H54 (cell line): ENCODE measurements at regions not wholly inside any gene's neighbourhood (a gene's known extent, or its start where the extent isn't known, plus 50 kb on each side); places are given as distances from the start of the nearest gene placed in this dataset.

ENCODE experiments used
- DNase-seq: peaks from one replicate; pipeline ENCODE4 v3.0.0; 2011; ENCODE audit warnings: low spot score, mixed read lengths; ENCODE audit not compliant: insufficient read length
- FAIRE-seq: peaks from 3 replicates; lab custom pipeline; 2011; peaks lifted over from hg19 to GRCh38; lab: Jason Lieb, UNC
- POLR2A ChIP-seq: IDR thresholded peaks from 2 replicates; pipeline ENCODE4 v1.6.1; 2011; ENCODE audit warnings: low read depth, mild to moderate bottlenecking, low read length

GRCh38 chr2:172213116-172213860 lies 110.6 kb upstream of the DLX2 start:
- no peak for TF ChIP-seq POLR2A
- FAIRE-seq = no peak
- no peak for DNase-seq

DNA sequence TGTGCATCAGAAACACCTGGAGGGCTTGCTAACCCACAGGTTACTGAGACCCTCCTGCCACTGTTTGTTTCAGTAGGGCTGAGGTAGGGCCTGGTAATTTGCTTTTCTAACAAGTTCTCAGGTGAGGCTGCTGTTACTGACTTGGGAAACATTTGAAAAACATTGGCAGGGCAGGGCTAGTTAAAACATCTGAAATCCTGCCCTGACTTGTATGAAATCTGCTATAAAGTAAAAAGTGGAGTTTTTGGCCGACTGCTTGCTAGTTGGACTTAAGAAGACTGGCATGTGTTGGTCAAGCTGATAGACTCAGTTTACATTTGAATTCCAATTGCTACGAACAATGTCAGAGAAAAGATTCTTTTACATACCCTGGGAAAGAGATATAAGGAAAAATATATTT lies 111.6 kb upstream of the DLX2 start:
- no peak for FAIRE-seq
- no peak for TF ChIP-seq POLR2A
- no peak for DNase-seq

DNA sequence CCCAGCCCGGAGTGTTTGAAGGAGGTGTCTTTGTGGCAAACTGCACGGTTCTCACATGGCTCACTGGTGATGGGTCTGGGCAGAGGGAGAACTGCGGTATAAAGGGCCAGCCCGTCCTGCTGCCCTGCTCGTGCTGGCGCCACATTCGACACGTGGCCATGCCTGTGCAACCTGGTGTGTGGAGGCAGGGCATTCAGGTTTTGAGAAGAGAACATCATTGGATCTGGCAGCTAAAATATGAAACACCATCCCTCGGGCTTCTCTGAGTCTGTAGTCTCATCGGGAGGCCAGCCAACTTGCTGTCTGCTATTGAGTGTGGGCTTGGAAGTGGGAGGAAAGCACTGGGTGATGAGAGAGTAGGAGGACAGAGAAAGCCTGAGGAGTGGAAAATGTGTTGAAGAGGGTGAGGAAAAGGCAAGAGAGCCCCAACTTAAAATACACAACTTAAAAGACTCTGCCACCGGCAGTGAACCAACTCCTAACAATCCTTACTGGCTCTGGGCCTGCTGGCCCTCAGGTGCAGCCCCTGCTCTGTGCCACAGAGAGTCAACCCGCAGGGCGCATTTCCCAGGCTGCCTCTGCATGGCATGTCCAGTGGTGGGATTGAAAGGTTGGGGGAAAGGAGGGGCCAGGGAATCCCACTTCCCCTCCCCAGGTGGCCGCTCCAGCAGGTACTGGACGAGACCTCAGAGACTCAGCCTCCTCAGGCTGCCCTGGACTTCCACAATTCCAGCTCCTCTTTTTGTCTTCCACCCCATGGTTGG lies 112.7 kb upstream of the DLX2 start:
- FAIRE-seq (no peak), DNase-seq (no peak)
- no peak for TF ChIP-seq POLR2A

GRCh38 chr2:172215936-172216335 lies 113.2 kb upstream of the DLX2 start:
- no peak for TF ChIP-seq POLR2A

DNA sequence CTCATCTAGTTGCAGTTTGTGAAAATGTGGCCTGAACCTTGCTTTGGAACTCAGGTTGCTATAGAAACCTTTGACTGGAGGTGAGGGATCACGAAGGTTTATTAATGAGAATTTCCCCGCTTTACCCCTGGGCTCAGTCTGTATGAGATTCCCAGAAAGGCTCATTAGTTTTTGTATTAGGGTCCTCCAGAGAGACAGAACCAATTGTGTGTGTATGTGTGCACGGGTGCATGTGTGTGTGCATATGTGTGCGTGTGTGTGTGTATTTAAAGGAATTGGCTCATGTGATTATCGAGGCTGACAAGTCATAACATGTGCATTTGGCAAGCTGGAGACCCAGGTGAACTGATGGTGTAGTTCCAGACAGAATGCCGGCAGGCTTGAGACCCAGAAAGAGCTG lies 113.8 kb upstream of the DLX2 start:
- FAIRE-seq (no peak), DNase-seq (no peak)
- no peak for TF ChIP-seq POLR2A

More at GRCh38 chr2:172215936-172216335, 113.2 kb upstream of the DLX2 start:
- DNase-seq (no peak), FAIRE-seq (no peak)

- DNase-seq (no peak), FAIRE-seq (no peak)
- no peak for TF ChIP-seq POLR2A
Observed at GRCh38 chr2:172219201-172219600, 116.5 kb upstream of the DLX2 start.

DNA sequence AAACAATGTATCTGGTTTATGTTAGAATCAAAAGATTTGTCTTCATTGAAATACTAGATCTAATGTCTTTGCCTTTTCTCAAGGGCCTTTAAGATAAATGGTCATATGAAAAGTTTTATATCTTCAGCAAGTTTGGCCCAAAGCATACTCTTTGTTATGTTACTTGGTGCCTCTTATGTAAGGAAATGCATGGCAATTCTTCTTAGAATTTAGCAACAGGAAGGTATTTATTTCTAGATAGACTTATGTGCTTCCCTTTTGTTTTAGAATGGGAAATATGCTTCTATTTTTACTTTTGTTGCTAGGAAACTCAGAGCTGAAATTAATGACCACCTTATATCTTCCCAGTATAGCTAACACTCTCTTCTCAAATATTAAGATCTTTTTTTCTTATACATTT lies 117.4 kb upstream of the DLX2 start:
- no peak for TF ChIP-seq POLR2A
- no peak for FAIRE-seq
- no peak for DNase-seq

GRCh38 chr2:172223601-172224054 lies 120.9 kb upstream of the DLX2 start:
- no peak for FAIRE-seq
- TF ChIP-seq POLR2A = no peak

GRCh38 chr2:172225786-172226185 lies 123.1 kb upstream of the DLX2 start:
- no peak for TF ChIP-seq POLR2A
- FAIRE-seq (no peak), DNase-seq (no peak)

More at GRCh38 chr2:172223601-172224054, 120.9 kb upstream of the DLX2 start:
- DNase-seq = no peak

DNA sequence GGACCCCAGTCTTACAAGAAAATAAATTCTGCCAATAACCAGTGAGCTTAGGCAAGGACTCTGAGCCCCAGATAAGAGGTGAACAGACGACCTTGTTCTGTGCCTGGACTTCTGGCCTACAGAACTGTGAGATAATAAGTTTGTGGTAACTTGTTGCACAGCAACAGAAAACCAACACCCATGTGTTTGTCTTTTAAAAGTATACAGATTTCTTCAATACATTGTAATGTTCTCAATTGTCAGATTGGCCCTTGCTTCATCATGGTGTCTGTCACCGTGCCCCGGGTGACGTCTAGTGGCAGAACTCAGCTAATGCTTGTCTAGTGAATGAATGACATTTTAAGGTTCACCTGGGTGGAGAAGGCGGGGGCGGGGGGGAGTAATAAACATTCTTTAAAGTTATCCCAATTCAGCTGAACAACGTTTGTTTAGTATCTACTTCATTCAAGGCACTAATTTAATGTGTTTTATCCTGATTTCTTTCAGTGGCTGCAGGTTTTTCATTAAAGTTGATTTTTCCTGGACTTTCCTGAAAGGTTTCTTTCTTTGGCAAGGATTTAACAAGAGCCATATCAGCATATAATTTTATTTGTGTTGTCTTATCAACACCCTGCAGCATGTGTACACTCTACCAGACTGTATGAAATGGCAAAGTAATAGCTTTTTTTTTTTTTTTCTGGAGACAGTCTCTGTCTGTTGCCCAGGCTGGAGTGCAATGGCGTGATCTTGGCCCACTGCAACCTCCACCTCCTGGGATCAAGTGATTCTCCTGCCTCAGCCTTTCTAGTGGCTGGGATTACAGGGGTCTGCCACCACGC lies 123.8 kb upstream of the DLX2 start:
- no peak for TF ChIP-seq POLR2A
- FAIRE-seq = no peak
- DNase-seq = no peak

- DNase-seq (no peak), FAIRE-seq (no peak)
- TF ChIP-seq POLR2A = no peak
Observed at GRCh38 chr2:172227719-172228118, 125.0 kb upstream of the DLX2 start.

- DNase-seq = no peak
- no peak for TF ChIP-seq POLR2A
- no peak for FAIRE-seq
Observed at GRCh38 chr2:172228177-172228808, 125.6 kb upstream of the DLX2 start.

DNA sequence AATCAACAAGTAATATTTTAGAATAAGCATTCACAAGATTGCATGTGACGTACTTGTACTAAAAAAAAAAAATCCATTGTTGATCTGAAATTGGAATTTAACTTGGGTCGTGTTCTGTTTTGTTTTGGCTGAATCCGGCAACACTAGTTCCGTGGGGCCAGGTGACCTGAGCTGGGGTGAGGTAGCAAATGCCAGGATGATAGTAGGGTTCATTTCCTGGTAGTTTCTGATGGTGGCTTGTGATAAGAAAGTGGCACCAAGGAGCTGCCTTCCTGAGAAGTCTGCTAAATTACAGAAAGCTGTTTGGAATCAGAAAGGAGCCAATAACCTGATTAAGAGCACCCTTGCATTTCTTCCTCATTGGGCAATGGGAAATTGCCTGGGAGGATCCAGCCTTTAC lies 126.4 kb upstream of the DLX2 start:
- no peak for FAIRE-seq
- no peak for TF ChIP-seq POLR2A
- no peak for DNase-seq
